Activated T-cell treated with anti-CD3 and anti-CD28 coated beads, Interleukin-2, amount 50 U/mL, for 24 hours (primary cell): ENCODE measurements at regions not wholly inside any gene's neighbourhood (a gene's known extent, or its start where the extent isn't known, plus 50 kb on each side); places are given as distances from the start of the nearest gene placed in this dataset.

ENCODE experiments used
- DNase-seq: peaks from one replicate; pipeline ENCODE4 v3.0.0-alpha.2; 2020
- H3K27ac Mint-ChIP-seq: 2 replicates; pipeline ENCODE4 v1.8.0; 2020; ENCODE audit warnings: mild to moderate bottlenecking, mixed read lengths
- H3K27me3 Mint-ChIP-seq: 2 replicates; pipeline ENCODE4 v1.8.0; 2020; ENCODE audit warnings: mixed read lengths
- H3K36me3 Mint-ChIP-seq: 2 replicates; pipeline ENCODE4 v1.8.0; 2020; ENCODE audit warnings: low read depth, mixed read lengths
- H3K4me1 Mint-ChIP-seq: 2 replicates; pipeline ENCODE4 v1.8.0; 2020; ENCODE audit warnings: low read depth, mixed read lengths
- H3K4me3 Mint-ChIP-seq: 2 replicates; pipeline ENCODE4 v1.8.0; 2020; ENCODE audit warnings: mild to moderate bottlenecking, moderate library complexity, mixed read lengths
- H3K9me3 Mint-ChIP-seq: 2 replicates; pipeline ENCODE4 v1.8.0; 2020; ENCODE audit warnings: mixed read lengths

GRCh38 chr5:23318960-23319359, 188.4 kb upstream of the PRDM9 start:
- H3K9me3 Mint-ChIP-seq, result peaks cover 10% of the 10 kb centered on the region
- H3K27me3 Mint-ChIP-seq, result no peaks in the 10 kb centered on the region
- no peaks in the 10 kb centered on the region for H3K4me1 Mint-ChIP-seq
- no peak overlapping the region for H3K4me3 Mint-ChIP-seq
- no peaks in the 10 kb centered on the region for H3K36me3 Mint-ChIP-seq
- no peak overlapping the region for H3K27ac Mint-ChIP-seq
- DNase-seq, result no peak

GRCh38 chr5:23318166-23318565, 189.2 kb upstream of the PRDM9 start:
- Mint-ChIP-seq H3K9me3 (peaks cover 7% of the 10 kb centered on the region), H3K4me1 (no peaks in the 10 kb centered on the region), H3K4me3 (no peak overlapping the region), H3K27ac (no peak overlapping the region), H3K36me3 (no peaks in the 10 kb centered on the region), H3K27me3 (no peaks in the 10 kb centered on the region)
- DNase-seq, result no peak

- Mint-ChIP-seq H3K36me3 (no peaks in the 10 kb centered on the region), H3K9me3 (peaks cover 14% of the 10 kb centered on the region), H3K4me1 (no peaks in the 10 kb centered on the region), H3K4me3 (no peak overlapping the region), H3K27ac (no peak overlapping the region), H3K27me3 (no peaks in the 10 kb centered on the region)
- DNase-seq, result no peak
These were observed 191.3 kb upstream of the PRDM9 start for GRCh38 chr5:23316060-23316591.

GRCh38 chr5:23314827-23315226, 192.6 kb upstream of the PRDM9 start:
- DNase-seq, result no peak
- peaks cover 14% of the 10 kb centered on the region for H3K9me3 Mint-ChIP-seq
- H3K27me3 Mint-ChIP-seq, result no peaks in the 10 kb centered on the region
- H3K4me3 Mint-ChIP-seq, result no peak overlapping the region
- no peaks in the 10 kb centered on the region for H3K36me3 Mint-ChIP-seq
- no peaks in the 10 kb centered on the region for H3K4me1 Mint-ChIP-seq
- H3K27ac Mint-ChIP-seq, result no peak overlapping the region

- no peaks in the 10 kb centered on the region for H3K4me1 Mint-ChIP-seq
- no peak overlapping the region for H3K4me3 Mint-ChIP-seq
- peaks cover 22% of the 10 kb centered on the region for H3K9me3 Mint-ChIP-seq
- no peaks in the 10 kb centered on the region for H3K27me3 Mint-ChIP-seq
- DNase-seq, result no peak
- no peaks in the 10 kb centered on the region for H3K36me3 Mint-ChIP-seq
- no peak overlapping the region for H3K27ac Mint-ChIP-seq
These were observed 202.4 kb upstream of the PRDM9 start for GRCh38 chr5:23305055-23305454.

- Mint-ChIP-seq H3K36me3 (no peaks in the 10 kb centered on the region), H3K4me3 (no peak overlapping the region), H3K9me3 (peaks cover 22% of the 10 kb centered on the region), H3K27me3 (no peaks in the 10 kb centered on the region), H3K27ac (no peak overlapping the region), H3K4me1 (no peaks in the 10 kb centered on the region)
- DNase-seq, result no peak
These were observed 203.6 kb upstream of the PRDM9 start for GRCh38 chr5:23303836-23304235.

GRCh38 chr5:23303435-23303834, 204.0 kb upstream of the PRDM9 start:
- H3K27me3 Mint-ChIP-seq, result no peaks in the 10 kb centered on the region
- H3K27ac Mint-ChIP-seq, result no peak overlapping the region
- H3K4me1 Mint-ChIP-seq, result no peaks in the 10 kb centered on the region
- H3K36me3 Mint-ChIP-seq, result no peaks in the 10 kb centered on the region
- DNase-seq, result no peak
- no peak overlapping the region for H3K4me3 Mint-ChIP-seq
- H3K9me3 Mint-ChIP-seq, result peaks cover 22% of the 10 kb centered on the region

- Mint-ChIP-seq H3K4me3 (no peak overlapping the region), H3K4me1 (no peaks in the 10 kb centered on the region), H3K36me3 (no peaks in the 10 kb centered on the region), H3K27ac (no peak overlapping the region), H3K27me3 (no peaks in the 10 kb centered on the region), H3K9me3 (peaks cover 22% of the 10 kb centered on the region)
- no peak for DNase-seq
These were observed 205.0 kb upstream of the PRDM9 start for GRCh38 chr5:23302438-23302837.

GRCh38 chr5:23289162-23289561, 218.2 kb upstream of the PRDM9 start:
- Mint-ChIP-seq H3K36me3 (no peaks in the 10 kb centered on the region), H3K9me3 (peaks cover 10% of the 10 kb centered on the region), H3K4me1 (no peaks in the 10 kb centered on the region), H3K4me3 (no peak overlapping the region), H3K27me3 (no peaks in the 10 kb centered on the region), H3K27ac (no peak overlapping the region)
- no peak for DNase-seq

GRCh38 chr5:23284656-23285055, 222.8 kb upstream of the PRDM9 start:
- no peak for DNase-seq
- Mint-ChIP-seq H3K27ac (no peak overlapping the region), H3K9me3 (peaks cover 16% of the 10 kb centered on the region)

GRCh38 chr5:23274171-23274570, 233.2 kb upstream of the PRDM9 start:
- Mint-ChIP-seq H3K4me1 (no peaks in the 10 kb centered on the region), H3K9me3 (peaks cover 11% of the 10 kb centered on the region), H3K27ac (no peak overlapping the region), H3K4me3 (no peak overlapping the region), H3K36me3 (no peaks in the 10 kb centered on the region), H3K27me3 (no peaks in the 10 kb centered on the region)
- no peak for DNase-seq

More at GRCh38 chr5:23284656-23285055, 222.8 kb upstream of the PRDM9 start:
- Mint-ChIP-seq H3K36me3 (no peaks in the 10 kb centered on the region), H3K4me3 (no peak overlapping the region), H3K4me1 (no peaks in the 10 kb centered on the region), H3K27me3 (no peaks in the 10 kb centered on the region)

- Mint-ChIP-seq H3K36me3 (no peaks in the 10 kb centered on the region), H3K4me3 (no peak overlapping the region), H3K9me3 (peaks cover 6% of the 10 kb centered on the region), H3K27ac (no peak overlapping the region), H3K4me1 (no peaks in the 10 kb centered on the region), H3K27me3 (no peaks in the 10 kb centered on the region)
- no peak for DNase-seq
These were observed 237.4 kb upstream of the PRDM9 start for GRCh38 chr5:23269981-23270380.

- H3K36me3 Mint-ChIP-seq, result no peaks in the 10 kb centered on the region
- H3K27me3 Mint-ChIP-seq, result no peaks in the 10 kb centered on the region
- no peak overlapping the region for H3K4me3 Mint-ChIP-seq
- no peaks in the 10 kb centered on the region for H3K4me1 Mint-ChIP-seq
- no peak overlapping the region for H3K27ac Mint-ChIP-seq
- peaks cover 3% of the 10 kb centered on the region for H3K9me3 Mint-ChIP-seq
- no peak for DNase-seq
These were observed 239.3 kb upstream of the PRDM9 start for GRCh38 chr5:23268136-23268535.

GRCh38 chr5:23260621-23261020, 246.8 kb upstream of the PRDM9 start:
- Mint-ChIP-seq H3K27ac (no peak overlapping the region), H3K4me3 (no peak overlapping the region)

GRCh38 chr5:23257656-23258055, 249.8 kb upstream of the PRDM9 start:
- Mint-ChIP-seq H3K27me3 (no peaks in the 10 kb centered on the region), H3K9me3 (peaks cover 26% of the 10 kb centered on the region), H3K36me3 (no peaks in the 10 kb centered on the region), H3K4me1 (no peaks in the 10 kb centered on the region), H3K27ac (no peak overlapping the region), H3K4me3 (no peak overlapping the region)
- no peak for DNase-seq

More at GRCh38 chr5:23260621-23261020, 246.8 kb upstream of the PRDM9 start:
- H3K36me3 Mint-ChIP-seq, result no peaks in the 10 kb centered on the region
- no peaks in the 10 kb centered on the region for H3K4me1 Mint-ChIP-seq
- no peaks in the 10 kb centered on the region for H3K27me3 Mint-ChIP-seq
- peaks cover 17% of the 10 kb centered on the region for H3K9me3 Mint-ChIP-seq
- no peak for DNase-seq

- Mint-ChIP-seq H3K4me3 (no peak overlapping the region), H3K36me3 (no peaks in the 10 kb centered on the region), H3K27me3 (no peaks in the 10 kb centered on the region), H3K27ac (no peak overlapping the region), H3K4me1 (no peaks in the 10 kb centered on the region), H3K9me3 (peaks cover 20% of the 10 kb centered on the region)
- DNase-seq, result no peak
These were observed 253.7 kb upstream of the PRDM9 start for GRCh38 chr5:23253621-23254198.
